ENCODE measurements at regions not wholly inside any gene's neighbourhood (a gene's known extent, or its start where the extent isn't known, plus 50 kb on each side); places are given as distances from the start of the nearest gene placed in this dataset.

GRCh38 chr15:67914537-67915460, 75.0 kb upstream of the RNU6-1 start:
- H3K4me1 Mint-ChIP-seq, result no peaks in the 10 kb centered on the region
- Histone ChIP-seq H3K4me1 (ENCODE audit: control insufficient read depth in 2 of 2, insufficient read depth in 2 of 2, low read length in 2 of 2) (no peaks in the 10 kb centered on the region), H3K4me2 (replicated peaks; ENCODE audit: low read depth, low read length, poor library complexity, severe bottlenecking) (no peak overlapping the region), H3K9me3 (ENCODE audit: control extremely low read depth in 1 of 3, control insufficient read depth in 2 of 3, insufficient read depth in 1 of 3, low read length in 2 of 3) (peaks cover 1 to 17% (median 15%) of the 10 kb centered on the region in 3 donors), H3K36me3 (replicated peaks in 1 of 2; ENCODE audit: control extremely low read depth in 1 of 2, control insufficient read depth in 1 of 2, extremely low read depth in 1 of 2, insufficient read depth in 2 of 2, low read length in 1 of 2) (no peaks in the 10 kb centered on the region), H3K4me3 (ENCODE audit: control extremely low read depth in 1 of 5, extremely low read depth in 1 of 5, insufficient read depth in 1 of 5, low read depth in 2 of 5, low read length in 4 of 5) (no peak overlapping the region), H3K79me2 (ENCODE audit: control insufficient read depth, insufficient read depth, low read length) (no peaks in the 10 kb centered on the region), H3K9ac (ENCODE audit: low read length) (no peak overlapping the region), H3K27me3 (replicated peaks in 1 of 4; ENCODE audit: control extremely low read depth in 1 of 4, control insufficient read depth in 3 of 4, insufficient read depth in 4 of 4, low read length in 3 of 4) (peaks cover 0 to under 1% (median 0%) of the 10 kb centered on the region in 4 experiments), H3K27ac (ENCODE audit: low read length in 2 of 2) (no peak overlapping the region), H2AFZ (ENCODE audit: insufficient read depth, low read depth, low read length, poor library complexity, severe bottlenecking) (no peak overlapping the region), H4K20me1 (ENCODE audit: control insufficient read depth, insufficient read depth, low read length, poor library complexity, severe bottlenecking) (no peaks in the 10 kb centered on the region)
- intact Hi-C loops (cut with micrococcal nuclease), result no loop called here
- H3K27ac Mint-ChIP-seq, result no peak overlapping the region
- no peak for TF ChIP-seq EZH2 (IDR thresholded peaks at IDR 0.05; ENCODE audit: borderline replicate concordance, insufficient read depth, low read depth, low read length, poor library complexity, severe bottlenecking)
- TF ChIP-seq, protein P1, sequence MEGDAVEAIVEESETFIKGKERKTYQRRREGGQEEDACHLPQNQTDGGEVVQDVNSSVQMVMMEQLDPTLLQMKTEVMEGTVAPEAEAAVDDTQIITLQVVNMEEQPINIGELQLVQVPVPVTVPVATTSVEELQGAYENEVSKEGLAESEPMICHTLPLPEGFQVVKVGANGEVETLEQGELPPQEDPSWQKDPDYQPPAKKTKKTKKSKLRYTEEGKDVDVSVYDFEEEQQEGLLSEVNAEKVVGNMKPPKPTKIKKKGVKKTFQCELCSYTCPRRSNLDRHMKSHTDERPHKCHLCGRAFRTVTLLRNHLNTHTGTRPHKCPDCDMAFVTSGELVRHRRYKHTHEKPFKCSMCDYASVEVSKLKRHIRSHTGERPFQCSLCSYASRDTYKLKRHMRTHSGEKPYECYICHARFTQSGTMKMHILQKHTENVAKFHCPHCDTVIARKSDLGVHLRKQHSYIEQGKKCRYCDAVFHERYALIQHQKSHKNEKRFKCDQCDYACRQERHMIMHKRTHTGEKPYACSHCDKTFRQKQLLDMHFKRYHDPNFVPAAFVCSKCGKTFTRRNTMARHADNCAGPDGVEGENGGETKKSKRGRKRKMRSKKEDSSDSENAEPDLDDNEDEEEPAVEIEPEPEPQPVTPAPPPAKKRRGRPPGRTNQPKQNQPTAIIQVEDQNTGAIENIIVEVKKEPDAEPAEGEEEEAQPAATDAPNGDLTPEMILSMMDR (IDR thresholded peaks at IDR 0.05), result no peak
- WGBS (ENCODE audit: insufficient coverage), result 100% methylated on average over 2 of the region's 6 CpGs
- DNase-seq (no peak), ATAC-seq (ENCODE audit: low read depth) (no peak)
- CTCF ChIA-PET, result no interaction called here
- no peak overlapping the region for H3K4me3 Mint-ChIP-seq
- peaks cover 2% of the 10 kb centered on the region for H3K9me3 Mint-ChIP-seq (ENCODE audit: insufficient read depth)
- POLR2A ChIA-PET, result no interaction called here
- no peaks in the 10 kb centered on the region for H3K27me3 Mint-ChIP-seq
